OCI-LY7 (cell line): ENCODE measurements at regions not wholly inside any gene's neighbourhood (a gene's known extent, or its start where the extent isn't known, plus 50 kb on each side); places are given as distances from the start of the nearest gene placed in this dataset.

Experiments
- BruUV-seq: library from RNA; stranded (reverse); fragments of 400-500 nt; replicated peaks from 2 replicates; lab custom pipeline; 2021; lab: Mats Ljungman, UMichigan
- CTCF ChIA-PET: fragments of 300-600 bp; sonication (Branson Sonifier 250); formaldehyde crosslinking; loops from one replicate; lab custom pipeline; 2022; ENCODE audit warnings: antibody characterized with exemption; ENCODE audit not compliant: unreplicated experiment; lab: Charles Lee
- POLR2A ChIA-PET: fragments of 300-600 bp; sonication (Branson Sonifier 250); formaldehyde crosslinking; loops from one replicate; lab custom pipeline; 2022; ENCODE audit warnings: antibody characterized with exemption; lab: Charles Lee
- DNase-seq: peaks from one replicate; pipeline ENCODE4 v3.0.0-alpha.2; 2015; ENCODE audit warnings: low spot score
- H2AFZ ChIP-seq: fragments of 200-600 bp; sonication (generic), shearing (Covaris generic); 2 replicates; pipeline ENCODE4 v1.6.1; 2014; ENCODE audit warnings: mild to moderate bottlenecking, antibody characterized with exemption, low read length, moderate library complexity
- H3K27ac ChIP-seq: fragments of 200-600 bp; sonication (generic); 2 replicates; pipeline ENCODE4 v1.5.1; 2014; ENCODE audit warnings: mixed run types, low read depth, mild to moderate bottlenecking, moderate library complexity, low read length, inconsistent platforms; ENCODE audit not compliant: poor library complexity, severe bottlenecking
- H3K36me3 ChIP-seq: fragments of 200-600 bp; sonication (generic); 2 replicates; pipeline ENCODE4 v1.6.1; 2014; ENCODE audit warnings: mild to moderate bottlenecking, antibody characterized with exemption, low read length, moderate library complexity, mixed read lengths; ENCODE audit not compliant: insufficient read depth
- H3K4me1 ChIP-seq: fragments of 200-600 bp; sonication (generic); 2 replicates; pipeline ENCODE4 v1.5.1; 2014; ENCODE audit warnings: mild to moderate bottlenecking, low read length; ENCODE audit not compliant: insufficient read depth, poor library complexity, severe bottlenecking
- H3K4me2 ChIP-seq: fragments of 200-600 bp; sonication (generic); 2 replicates; pipeline ENCODE4 v1.6.1; 2014; ENCODE audit warnings: mild to moderate bottlenecking, low read length
- H3K4me3 ChIP-seq: fragments of 200-600 bp; sonication (generic); 2 replicates; pipeline ENCODE4 v1.5.1; 2014; ENCODE audit warnings: mild to moderate bottlenecking, low read depth, low read length; ENCODE audit not compliant: poor library complexity, severe bottlenecking
- H3K79me2 ChIP-seq: fragments of 200-600 bp; sonication (generic); 2 replicates; pipeline ENCODE4 v1.6.1; 2016; ENCODE audit warnings: low read depth, mild to moderate bottlenecking, low read length, moderate library complexity, mixed read lengths; ENCODE audit not compliant: insufficient read depth
- H3K9me2 ChIP-seq: fragments of 200-600 bp; sonication (generic); 2 replicates; pipeline ENCODE4 v1.6.1; 2016; ENCODE audit warnings: mild to moderate bottlenecking, low read length, mixed read lengths; ENCODE audit not compliant: insufficient read depth
- H3K9me3 ChIP-seq: fragments of 200-600 bp; sonication (generic); 2 replicates; pipeline ENCODE4 v1.6.1; 2014; ENCODE audit warnings: mild to moderate bottlenecking, mixed run types, low read length, mixed read lengths
- H4K20me1 ChIP-seq: fragments of 200-600 bp; sonication (generic); 2 replicates; pipeline ENCODE4 v1.6.1; 2014; ENCODE audit warnings: mild to moderate bottlenecking, antibody characterized with exemption, low read length, moderate library complexity, mixed read lengths; ENCODE audit not compliant: insufficient read depth
- CTCF ChIP-seq: fragments of 200-600 bp; sonication (generic); conservative IDR thresholded peaks from 2 replicates; pipeline ENCODE4 v1.5.1; 2014; ENCODE audit warnings: mild to moderate bottlenecking, antibody characterized with exemption, low read length, moderate library complexity, mixed read lengths
- EZH2phosphoT487 ChIP-seq: fragments of 200-600 bp; sonication (generic); IDR thresholded peaks from 2 replicates; pipeline ENCODE4 v1.6.1; 2018; ENCODE audit warnings: low read depth, borderline replicate concordance, mild to moderate bottlenecking, mixed run types, antibody characterized with exemption, low read length, moderate library complexity, mixed read lengths
- intact Hi-C: fragments of 100-400 bp; cut with micrococcal nuclease; formaldehyde crosslinking; loops from one replicate; pipeline ENCODE4 v1.10.0; 2022; ENCODE audit not compliant: unreplicated experiment

- intact Hi-C loops = no loop called here
- Histone ChIP-seq H3K36me3 (no peaks in the 10 kb centered on the region), H2AFZ (no peak overlapping the region), H3K79me2 (no peaks in the 10 kb centered on the region), H4K20me1 (no peaks in the 10 kb centered on the region), H3K4me2 (no peak overlapping the region), H3K9me3 (no peaks in the 10 kb centered on the region), H3K4me1 (no peaks in the 10 kb centered on the region), H3K4me3 (no peak overlapping the region), H3K27ac (no peak overlapping the region), H3K9me2 (no peaks in the 10 kb centered on the region)
- TF ChIP-seq CTCF (no peak), EZH2phosphoT487 (no peak)
- POLR2A ChIA-PET = interaction anchor here (0.6 kb wide), 1 partner anchor 74 kb away, joined by 4 read pairs; no protein-coding TSS in a partner anchor
- no TSS peak for BruUV-seq
- CTCF ChIA-PET = no interaction called here
- no peak for DNase-seq
Observed at GRCh38 chr14:97975962-97976361, 1178.8 kb downstream of the VRK1 start.

DNA sequence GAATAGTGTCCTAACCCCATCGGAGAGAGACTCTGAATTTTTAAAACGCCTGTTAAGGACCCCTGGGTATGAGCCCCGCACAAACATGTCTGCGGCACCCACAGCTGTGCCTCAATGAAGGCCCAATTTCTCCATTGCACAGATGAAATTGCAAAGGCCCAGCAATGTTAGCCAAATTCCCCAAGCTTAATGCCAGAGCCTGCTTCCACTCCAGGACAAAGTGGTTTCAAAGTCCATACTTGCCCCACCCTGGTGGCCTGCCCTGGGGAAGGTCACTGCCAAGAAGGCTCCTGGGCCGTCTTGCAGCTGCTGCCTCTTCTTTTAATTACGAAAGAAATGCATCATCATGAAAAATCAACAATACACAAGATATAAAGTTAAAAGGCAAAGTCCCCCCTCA, 1179.7 kb downstream of the VRK1 start:
- ChIA-PET POLR2A (interaction anchor here (0.6 to 0.7 kb wide), 2 partner anchors 75 to 691 kb away, joined by 3 to 4 read pairs; no protein-coding TSS in a partner anchor), CTCF (no interaction called here)
- DNase-seq = no peak
- no peak overlapping the region for H3K27ac ChIP-seq
- no peaks in the 10 kb centered on the region for H3K36me3 ChIP-seq
- TF ChIP-seq CTCF = no peak
- no peak for TF ChIP-seq EZH2phosphoT487
- no peaks in the 10 kb centered on the region for H3K4me1 ChIP-seq
- no peak overlapping the region for H3K4me3 ChIP-seq
- no peaks in the 10 kb centered on the region for H4K20me1 ChIP-seq
- H2AFZ ChIP-seq = no peak overlapping the region
- no peak overlapping the region for H3K4me2 ChIP-seq
- no TSS peak for BruUV-seq
- intact Hi-C loops = no loop called here
- H3K9me3 ChIP-seq = no peaks in the 10 kb centered on the region
- no peaks in the 10 kb centered on the region for H3K9me2 ChIP-seq
- no peaks in the 10 kb centered on the region for H3K79me2 ChIP-seq

DNA sequence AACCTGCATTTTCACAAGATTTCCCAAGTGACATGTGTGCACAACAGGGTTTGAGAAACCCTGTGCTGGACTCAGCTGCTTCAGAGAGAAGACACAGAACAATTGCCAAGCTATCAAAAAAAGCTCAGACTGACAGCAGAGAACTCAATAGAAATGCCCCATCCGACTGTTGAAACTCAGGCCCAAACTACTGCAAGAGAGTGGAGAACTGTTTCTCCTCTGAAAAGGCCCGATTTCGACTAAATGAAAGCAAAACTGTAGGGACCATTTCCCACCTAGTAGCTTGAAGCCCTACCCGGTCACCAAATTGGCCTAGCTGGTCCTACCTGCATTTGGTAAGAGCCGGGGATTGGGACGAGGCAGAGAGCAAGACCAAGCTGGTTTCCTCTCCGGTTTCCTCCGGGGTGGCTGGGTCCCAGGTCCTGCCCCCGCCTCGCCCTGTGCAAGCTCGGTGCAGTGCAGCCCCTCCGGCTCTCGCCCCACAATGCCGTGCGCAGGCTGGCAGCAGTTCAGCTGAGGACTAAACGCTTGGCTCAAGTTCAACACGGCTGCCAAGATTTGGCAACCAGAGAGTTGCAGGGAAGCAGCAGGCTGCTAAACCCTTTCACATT, 1180.6 kb downstream of the VRK1 start:
- Histone ChIP-seq H4K20me1 (no peaks in the 10 kb centered on the region), H3K36me3 (no peaks in the 10 kb centered on the region), H2AFZ (no peak overlapping the region), H3K27ac (no peak overlapping the region), H3K9me3 (no peaks in the 10 kb centered on the region), H3K4me2 (no peak overlapping the region), H3K4me1 (no peaks in the 10 kb centered on the region), H3K9me2 (no peaks in the 10 kb centered on the region), H3K79me2 (no peaks in the 10 kb centered on the region), H3K4me3 (no peak overlapping the region)
- intact Hi-C loops = no loop called here
- TF ChIP-seq EZH2phosphoT487 (no peak), CTCF (no peak)
- ChIA-PET POLR2A (no interaction called here), CTCF (no interaction called here)
- DNase-seq = no peak
- no TSS peak for BruUV-seq
